COLO668 (cell line): ENCODE measurements at regions not wholly inside any gene's neighbourhood (a gene's known extent, or its start where the extent isn't known, plus 50 kb on each side); places are given as distances from the start of the nearest gene placed in this dataset.

ENCODE experiments used
- DNase-seq: peaks from one replicate; lab custom pipeline; 2025; ENCODE audit not compliant: unreplicated experiment; lab: John Stamatoyannopoulos, UW

DNA sequence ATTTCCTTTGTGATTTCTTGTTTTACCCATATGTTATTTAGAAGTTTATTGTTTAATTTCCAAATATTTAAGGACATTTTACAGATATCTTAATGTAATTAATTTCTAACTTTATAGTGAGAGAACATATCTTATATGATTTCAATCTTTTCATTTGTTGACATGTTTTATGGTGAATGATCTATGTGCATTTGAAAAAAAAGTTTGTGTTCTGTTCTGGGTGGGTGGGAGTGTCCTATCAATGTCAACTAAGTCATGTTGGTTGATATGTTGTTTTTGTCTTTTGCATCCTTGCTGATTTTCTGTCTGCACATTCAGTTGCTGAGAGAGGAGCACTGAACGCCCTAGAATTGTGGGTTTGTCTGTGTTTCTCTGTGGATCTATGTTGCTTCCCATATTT lies 50.3 kb upstream of the CBFA2T3 start:
- no peak for DNase-seq

DNA sequence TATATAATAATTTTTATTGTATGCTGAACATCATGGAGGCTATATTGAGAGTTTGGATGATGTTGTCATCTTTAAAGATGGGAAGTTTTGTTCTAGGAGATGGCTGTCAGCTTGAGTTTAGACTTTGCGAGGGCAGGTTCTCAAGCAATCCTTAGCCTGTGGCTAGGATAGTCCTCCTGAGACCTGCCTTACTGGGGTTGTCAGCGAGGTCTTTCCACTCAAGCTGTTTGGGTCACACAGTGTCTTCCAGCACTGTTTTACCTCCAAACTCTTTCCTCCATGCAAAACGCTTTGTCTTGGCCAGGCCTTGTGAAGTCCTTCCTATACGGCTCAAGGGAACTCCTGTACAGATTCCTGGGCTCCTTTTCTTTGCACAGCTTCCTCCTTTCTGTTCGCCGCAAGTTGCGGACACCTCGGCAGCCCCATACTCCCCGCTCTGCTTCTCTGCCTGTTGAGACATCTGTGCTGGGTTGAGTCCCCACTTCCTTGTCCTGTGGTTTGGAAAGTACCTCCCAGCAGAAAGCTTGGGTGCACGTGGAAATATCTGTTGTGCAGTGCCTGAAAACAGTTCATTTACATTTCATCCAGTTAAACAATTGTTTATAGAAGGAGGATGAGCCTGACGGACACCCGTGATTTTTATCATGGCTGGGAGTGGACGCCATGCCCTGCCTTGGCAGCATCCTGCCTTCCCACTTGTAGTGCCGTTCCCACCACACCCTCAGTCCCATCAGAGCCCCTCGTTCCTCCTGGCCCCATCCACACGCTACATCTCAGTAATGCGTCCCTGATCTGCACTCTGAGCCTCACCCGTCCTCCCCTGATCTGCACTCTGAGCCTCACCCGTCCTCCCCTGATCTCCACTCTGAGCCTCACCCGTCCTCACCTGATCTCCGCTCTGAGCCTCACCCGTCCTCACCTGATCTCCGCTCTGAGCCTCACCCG lies 55.0 kb upstream of the CBFA2T3 start:
- DNase-seq, result no peak

DNA sequence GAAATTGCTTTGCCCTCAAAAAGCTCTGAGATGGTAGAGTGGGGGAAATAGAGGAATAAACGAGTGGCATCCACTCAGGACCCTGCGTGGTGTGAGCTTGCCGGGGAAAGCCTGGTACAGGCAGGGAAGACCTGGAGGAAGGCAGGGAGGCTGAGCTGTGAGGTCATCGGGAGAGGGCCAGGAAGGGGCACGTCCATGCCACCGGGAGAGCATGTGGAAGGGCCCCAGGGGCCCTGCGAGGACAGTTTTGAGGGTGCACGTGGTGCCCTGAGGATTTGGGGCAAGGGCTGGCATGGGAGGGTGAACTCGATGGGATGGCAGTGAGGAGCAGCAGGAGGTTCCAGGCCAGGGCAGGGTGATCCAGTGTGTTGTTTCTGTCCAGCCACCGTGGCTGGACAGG lies 56.3 kb upstream of the CBFA2T3 start:
- DNase-seq, result no peak

DNA sequence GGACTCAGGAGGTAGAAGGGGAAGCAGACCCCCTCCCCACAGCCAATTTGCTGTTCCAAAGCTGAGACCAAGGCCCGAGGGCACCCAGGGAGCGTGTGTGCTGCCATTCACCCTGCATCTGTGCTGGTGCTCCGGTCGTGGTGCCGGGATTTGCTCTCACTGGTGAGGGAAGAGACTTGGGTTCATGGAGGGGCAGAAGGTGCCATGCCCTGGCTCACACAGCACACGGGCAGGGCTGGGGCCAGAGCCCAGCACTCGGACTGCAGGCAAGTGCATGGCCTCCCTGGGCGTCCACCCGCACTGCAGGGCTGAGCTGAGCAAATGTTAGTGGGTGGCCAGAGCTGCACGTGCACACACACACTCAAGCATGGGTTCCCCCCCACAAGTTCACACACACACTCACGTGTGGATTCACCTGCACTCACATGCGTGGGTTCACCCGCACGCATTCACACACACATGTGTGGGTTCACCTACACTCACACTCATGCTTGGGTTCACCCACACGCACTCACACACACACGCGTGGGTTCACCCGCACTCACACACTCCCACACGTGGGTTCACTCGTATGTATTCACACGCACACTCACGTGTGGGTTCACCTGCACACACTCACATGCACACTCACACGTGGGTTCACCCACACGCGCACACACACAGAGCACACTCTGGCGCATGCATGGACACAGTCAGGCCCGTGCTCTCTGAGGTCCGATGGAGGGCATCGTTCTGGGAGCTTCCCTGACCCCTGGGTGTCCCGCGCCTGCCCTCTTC lies 57.0 kb upstream of the CBFA2T3 start:
- DNase-seq, result no peak

DNA sequence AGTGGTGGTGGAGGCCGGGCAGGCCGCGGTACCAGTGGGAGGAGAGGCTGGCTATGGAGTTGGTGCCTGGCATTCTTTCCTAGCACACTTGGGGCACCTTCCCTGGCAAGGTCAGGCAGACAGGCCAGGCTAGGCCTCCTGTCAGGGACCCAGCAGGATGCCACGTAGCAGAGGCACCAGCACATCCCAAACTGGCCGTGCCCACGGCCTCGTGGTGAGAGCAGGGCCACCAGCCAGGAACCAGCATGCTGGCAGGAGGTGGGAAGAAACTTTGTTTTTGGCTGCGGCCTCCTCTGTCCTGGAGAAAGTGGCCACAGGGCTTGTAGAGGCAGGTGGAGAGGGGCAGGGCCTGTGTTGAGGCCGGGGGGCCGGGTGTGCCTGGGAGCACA lies 57.6 kb upstream of the CBFA2T3 start:
- DNase-seq, result no peak

DNA sequence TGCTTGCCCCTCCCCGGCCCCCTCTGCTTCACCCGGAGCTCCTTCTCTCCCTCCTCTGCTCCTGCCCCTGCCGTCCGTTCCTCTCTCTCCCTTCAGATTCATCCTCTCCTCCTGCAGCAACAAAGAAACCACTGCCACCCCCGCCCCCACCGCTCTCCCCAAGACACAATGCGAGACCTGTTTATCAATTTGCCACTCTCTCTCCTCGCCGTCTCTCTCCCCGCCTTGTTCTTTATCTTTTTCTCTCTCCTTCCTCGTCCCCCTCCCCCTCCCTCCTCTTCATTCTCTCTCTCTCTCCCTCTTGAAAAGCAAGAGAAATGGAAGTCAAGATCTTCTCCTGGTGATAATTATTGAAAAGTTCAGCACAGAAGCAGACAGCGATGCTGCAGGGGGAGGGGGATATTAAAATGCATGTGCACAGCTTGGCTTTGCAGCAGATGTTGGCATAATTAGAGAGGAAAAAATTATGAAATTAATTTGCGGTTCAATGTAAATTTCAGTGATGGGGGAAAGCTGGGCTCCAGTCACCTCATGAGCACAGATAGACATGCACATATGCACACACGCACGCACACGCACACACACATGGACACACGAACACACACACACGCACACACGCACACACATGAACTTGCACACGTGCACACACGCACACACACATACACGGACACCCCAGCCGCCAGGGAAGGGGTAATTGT lies 58.1 kb upstream of the CBFA2T3 start:
- DNase-seq, result no peak

DNA sequence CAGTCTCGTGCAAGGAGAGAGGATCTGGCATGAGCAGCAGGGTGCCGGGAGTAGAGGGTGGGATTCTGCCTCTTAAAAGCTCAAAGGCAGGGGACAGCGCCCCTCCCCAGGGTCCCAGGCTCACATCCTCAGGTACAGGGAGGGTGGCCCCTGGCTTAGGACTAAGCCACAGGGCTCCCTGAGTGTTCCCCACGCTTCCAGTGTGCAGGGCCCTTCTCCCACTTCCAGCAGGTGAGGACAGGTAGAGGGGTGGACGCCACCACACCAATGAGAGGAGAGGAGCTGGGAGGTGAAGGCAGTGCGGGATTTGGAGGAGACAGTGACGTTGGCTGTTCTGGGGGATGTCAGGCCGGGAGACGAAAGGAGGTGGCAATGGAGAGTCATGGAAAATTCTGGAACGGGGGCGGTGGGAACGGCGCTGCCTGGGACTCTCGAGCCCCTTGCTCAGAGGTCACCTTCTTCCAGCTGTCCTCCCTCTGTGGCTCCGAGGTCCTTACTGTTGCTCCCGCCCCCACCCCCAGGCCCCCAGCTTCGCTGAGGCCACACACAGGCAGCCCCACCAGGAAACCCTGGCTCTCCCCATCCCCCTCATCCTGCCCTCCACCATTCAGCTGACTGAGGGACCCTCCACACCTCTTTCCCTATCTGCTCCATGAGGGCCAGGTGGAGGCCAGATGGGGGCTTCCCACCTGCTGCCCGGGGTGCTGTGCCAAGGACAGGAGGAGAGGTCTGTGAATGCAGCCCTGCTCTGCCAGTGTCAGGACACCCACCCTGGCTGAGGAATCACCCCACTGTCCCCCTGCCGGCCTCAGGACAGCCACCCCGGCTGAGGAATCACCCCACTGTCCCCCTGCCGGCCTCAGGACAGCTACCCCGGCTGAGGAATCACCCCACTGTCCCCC lies 57.7 kb upstream of the ACSF3 start:
- DNase-seq, result no peak

DNA sequence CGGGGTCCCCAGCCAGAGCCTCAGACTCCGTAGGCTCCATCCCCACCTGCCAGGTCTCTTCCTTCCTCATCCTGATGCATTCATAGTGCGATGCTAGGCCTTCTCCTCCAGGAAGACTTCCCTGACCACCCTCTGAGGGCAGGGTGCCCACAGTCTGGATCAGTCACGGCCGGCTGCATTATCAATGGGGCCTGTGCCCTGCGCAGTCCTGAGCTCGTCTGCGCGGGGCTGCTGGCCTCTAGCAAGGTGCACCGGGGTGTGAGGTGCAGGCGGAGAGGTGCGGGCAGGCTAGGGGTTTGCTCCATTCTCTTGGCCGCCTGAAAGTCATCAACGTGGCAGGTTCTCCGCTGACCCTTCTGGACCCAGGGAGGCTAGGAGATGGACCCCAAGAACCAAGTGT lies 56.9 kb upstream of the ACSF3 start:
- no peak for DNase-seq

DNA sequence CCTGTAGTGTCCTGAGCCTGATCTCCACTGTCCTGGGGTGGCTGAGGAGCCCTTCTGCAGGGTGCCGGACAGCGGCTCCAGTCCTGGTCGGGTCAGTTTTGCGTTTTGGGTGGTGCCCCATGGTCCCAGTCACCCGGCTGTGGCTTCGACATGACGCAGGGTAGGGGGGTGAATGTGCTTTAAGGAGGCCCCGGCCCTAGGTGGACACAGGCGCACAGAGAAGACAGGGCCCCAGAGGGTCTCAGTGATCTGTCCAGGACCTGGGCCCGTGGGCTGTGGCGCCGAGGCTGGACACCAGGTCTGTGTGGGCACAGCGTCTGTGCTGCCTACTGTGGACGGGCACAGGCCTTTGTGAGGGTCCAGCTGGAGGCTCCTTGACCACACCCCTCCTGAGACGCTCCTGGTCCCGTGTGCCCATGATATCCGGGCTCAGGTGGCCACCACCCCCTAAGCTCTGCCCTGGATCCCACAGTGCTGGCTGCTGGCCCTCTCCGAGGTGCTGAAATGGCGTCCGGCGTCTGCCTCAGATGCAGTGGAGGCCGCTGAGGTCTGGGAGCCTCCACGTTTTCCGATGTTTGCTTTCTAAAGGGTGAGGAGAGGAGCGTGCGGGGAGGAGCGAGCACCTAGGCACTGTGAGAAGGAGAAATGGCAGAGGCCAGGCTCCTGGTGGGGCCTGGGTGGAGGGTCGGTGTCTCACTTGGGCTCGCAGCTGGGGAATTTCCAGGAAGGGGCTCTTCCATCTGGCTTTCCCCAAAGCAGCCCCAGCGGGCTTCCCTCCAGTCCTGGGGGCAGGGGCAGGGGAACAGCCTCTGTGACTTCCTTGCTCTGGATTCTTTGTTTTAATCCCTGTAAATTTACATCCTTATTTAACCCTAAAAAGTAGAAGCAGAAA lies 56.1 kb upstream of the ACSF3 start:
- no peak for DNase-seq

DNA sequence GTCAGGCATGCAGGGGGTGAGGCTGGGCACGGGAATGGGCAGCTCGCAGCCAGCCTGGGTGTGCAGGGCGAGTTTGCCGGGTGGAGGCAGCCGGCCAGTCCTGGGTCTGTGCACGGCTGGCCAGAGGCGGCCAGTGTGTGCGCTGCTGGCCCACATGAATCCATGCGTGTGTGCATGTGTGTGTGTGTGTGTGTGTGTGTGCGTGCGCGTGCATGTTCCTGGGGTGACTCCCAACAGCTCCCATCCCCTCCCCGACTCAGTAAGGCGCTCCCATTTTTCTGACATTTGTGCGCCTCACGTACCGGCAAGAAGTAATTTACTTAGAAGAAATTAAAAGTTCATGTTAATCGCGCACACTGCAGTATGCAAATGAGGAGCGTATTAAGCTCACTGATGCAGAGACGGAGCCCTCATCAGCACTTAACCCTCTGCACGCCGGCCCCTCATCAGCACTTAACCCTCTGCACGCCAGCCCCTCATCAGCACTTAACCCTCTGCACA lies 55.4 kb upstream of the ACSF3 start:
- no peak for DNase-seq

DNA sequence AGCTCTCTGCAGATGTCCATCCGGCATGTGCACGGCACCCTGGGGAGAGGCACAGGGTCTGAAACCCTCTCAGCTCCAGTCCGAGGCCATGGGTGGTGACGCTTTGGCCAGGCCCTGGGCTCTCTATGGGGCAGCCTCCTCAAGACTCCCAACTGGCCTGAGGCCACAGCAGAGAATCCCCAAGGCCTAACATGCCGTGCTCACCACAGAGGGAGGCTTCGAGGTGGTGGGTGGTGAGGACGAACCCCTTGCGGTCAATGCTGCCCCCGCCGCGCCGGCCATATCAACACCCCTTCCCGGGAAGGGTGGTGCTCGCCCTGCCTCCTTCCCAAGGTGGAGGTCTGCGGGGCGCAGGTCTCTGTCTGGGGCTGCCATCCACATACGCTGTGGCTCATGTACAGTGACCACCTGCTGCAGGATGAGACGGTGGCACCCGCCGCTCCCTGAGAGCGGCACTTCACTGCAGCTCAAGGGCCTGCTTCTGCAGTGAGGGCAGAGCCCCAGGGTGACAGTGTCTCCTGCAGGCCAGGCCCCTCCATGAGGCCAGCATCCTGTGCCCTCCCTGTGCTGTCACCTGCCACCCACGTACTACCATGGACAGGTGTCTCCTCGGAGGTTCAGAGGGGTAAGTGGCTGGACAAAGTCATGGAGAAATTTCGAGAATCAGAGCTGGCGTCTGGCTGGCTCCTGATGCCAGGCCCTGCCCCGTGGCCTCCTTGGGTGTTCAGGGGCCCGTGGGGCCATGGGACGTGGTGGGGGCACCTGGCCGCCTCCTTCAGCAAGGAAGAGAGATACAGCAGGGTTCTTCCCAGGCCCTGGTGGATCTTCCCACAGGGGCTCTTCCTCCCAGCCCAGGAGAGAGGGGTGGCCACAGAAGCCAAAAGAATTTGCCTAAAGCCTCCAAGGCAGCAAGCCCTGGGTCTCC lies 54.6 kb upstream of the ACSF3 start:
- DNase-seq, result peak; percentile 32

DNA sequence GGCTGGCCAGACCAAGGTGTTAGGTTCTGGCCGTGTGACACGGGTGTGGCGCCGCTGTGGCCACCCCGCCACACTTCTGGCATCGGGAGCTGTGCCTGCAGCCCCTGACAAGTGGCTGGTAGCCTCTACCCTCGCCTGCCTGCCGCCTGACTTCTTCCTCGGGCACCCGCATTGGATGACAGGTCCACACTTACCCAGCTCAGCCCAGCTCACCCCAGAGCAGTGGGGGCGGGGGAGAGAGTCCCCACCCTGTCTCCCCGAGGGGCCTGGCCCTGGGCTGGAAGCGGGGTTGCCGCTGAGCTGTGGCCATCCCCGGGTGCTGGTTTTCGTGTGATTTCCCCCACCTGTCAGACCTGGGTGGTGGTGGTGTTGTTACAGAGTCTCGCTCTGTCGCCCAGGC lies 53.9 kb upstream of the ACSF3 start:
- DNase-seq, result no peak

DNA sequence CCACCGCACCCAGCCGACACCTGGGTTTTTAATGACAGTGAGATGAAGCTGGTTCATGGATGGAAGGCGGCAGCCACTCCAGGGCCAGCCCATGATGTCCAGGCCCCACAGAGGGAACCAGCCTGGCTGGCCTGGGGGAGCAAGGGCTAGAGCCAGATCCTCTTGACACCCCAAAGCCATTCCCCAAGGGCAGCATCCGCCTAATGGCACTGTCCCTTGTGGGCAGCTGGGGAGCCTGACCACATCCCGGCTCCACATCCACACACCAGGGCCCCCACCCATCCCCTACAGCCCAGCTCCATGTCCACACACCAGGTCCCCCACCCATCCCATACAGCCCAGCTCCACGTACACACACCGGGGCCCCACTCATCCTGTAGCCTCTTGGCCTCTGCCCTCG lies 53.3 kb upstream of the ACSF3 start:
- no peak for DNase-seq

DNA sequence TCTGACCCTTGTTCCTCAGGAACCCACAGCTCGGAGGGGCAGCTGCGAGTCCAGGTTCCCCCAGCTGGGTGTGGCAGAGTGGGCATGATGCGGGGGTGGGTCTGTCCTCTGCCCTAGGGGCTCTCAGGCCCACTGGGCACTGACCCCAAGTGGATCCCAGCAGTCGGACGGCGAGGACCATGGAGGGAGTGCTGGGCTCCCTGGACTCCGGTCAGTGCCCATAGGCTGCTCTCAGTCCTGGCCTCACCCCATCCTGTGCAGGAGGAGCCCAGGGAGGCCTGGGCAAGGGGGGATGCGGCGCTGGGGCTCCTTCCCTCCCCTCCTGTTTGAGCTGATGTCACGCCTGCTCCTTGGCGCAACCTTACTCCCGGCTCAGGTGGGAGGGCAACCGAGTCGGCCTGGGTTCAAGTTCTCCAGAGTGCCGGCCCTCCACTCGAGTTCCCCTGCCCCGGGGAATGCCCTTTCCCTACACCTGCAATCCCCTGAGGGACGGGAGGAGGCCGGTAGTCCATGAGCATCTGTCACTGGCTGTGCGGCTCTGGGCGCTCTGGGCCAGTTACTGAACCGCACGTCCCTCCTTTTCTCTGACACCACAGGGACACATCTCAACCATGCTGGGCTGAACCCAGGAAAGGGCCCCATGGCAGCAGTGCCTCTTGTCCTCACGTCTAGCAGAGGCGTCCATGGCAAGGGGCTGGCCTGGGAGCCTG lies 52.6 kb upstream of the ACSF3 start:
- DNase-seq, result no peak

DNA sequence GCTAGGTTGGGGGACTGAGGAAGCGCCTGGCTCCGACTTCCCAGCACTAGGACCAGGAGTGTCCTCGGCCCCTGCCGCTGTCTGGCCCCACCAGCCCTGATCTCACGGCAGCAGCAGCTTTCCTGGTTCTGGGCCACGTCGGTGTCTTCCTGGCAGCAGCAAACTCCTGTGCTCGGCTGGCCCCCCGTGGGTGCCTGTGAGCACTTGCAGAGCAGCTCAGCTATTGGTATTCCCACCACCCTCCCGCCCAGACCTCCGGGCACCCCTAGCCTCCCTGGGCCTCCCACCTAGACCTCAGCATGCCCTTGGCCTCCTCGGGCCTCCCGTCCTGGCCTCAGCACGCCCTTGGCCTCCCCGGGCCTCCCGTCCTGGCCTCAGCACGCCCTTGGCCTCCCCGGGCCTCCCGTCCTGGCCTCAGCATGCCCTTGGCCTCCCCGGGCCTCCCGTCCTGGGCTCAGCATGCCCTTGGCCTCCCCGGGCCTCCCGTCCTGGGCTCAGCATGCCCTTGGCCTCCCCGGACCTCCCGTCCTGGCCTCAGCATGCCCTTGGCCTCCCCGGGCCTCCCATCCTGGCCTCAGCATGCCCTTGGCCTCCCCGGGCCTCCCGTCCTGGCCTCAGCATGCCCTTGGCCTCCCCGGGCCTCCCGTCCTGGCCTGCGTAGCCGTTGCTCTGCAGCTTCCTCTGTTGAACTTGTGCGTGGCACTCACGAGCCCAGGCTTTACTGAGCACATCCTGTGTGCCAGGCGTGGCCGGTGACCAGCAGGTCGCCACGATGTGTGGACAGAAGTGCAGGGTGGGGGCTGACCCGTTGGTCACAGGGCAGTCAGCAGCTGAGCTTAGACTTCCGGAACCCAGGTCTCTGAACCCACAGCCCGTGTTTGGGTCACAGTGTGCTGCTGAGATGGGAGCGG lies 51.8 kb upstream of the ACSF3 start:
- DNase-seq, result no peak

DNA sequence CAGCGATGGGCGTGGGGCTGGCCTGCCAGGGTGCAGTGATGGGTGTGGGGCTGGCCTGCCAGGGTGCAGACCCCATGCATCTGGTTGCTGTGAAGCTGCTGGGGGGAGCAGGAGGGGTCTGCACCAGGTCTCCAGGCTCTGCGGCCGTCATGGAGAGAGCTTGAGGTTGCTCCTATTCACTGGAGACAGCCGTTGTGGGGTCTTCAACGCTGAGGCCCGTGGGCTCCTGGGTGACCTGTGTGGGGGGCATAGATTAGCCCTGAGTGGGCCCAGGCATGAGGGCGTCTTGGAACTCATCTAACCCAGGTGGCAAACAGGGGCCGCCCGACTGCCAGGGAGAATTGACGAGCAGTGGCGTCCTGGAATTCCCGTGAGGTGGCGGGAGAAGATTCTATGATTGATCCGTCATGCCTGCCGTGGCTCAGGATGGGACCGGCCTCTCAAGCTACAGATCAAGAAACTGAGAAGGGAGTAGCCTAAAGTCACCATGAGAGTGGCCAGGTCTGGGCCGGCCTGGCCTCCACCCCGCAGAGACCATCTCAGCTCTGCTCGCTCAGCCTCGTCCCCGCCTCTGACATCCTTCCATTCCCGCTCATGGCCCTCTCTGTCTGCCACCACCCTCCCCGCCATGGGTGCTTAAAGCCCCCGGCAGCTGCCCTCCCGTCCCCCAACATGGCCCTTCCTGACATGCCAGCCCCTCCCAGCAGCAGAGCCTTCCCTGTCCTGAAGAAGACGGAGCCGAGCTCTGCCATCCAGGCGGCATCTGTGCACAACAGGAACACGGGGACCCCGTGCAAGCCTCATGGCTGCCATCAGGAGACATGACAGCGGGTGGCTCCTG lies 50.7 kb upstream of the ACSF3 start:
- no peak for DNase-seq
